Hippocampal formation (tissue), 2 donors: ENCODE measurements at regions not wholly inside any gene's neighbourhood (a gene's known extent, or its start where the extent isn't known, plus 50 kb on each side); places are given as distances from the start of the nearest gene placed in this dataset.

Source experiments
- DNase-seq, 2 donors: peaks; one replicate each; lab custom pipeline; 2025; lab: John Stamatoyannopoulos, UW

- no peak for DNase-seq
Measured at GRCh38 chr9:116039893-116040292, 113.7 kb upstream of the PAPPA start.

DNA sequence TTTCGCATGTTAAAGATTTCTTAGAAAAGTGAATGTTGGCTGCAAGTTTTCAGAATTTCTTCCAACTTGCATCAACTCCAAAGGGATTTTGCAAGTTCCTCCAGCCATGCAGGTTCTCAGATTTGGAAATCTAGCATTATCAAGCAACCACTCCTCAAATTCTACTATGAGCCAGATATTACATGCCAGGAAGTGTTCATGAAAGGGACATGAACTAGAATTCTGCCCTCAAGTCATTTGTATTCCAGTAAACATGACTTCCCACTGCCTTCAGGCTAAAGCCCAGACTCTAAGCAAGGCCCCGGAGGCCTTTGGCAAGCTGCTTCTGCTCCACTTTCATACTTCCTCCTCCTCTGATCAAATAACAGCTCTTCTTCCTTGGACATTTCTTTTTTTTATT lies 111.3 kb upstream of the PAPPA start:
- no peak for DNase-seq

- DNase-seq, result no peak
Measured at GRCh38 chr9:116045083-116045482, 108.5 kb upstream of the PAPPA start.

DNA sequence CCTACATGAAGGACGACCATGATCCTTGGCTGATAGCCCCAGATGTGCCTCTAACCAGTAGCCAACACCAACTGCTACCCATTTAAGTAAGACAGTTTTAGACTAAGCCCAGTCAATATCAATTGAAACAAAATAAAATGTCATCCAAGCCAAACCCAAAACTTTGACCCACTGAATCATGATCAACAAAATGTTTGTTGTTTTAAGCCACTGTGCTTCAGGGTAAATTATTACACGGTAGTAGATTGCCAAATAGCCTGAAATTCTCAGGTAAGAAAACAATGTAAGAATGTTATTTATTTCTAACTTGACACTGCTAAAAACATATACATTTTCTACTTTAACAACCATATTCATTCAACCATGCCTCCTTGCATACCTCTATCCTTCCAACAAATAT lies 105.5 kb upstream of the PAPPA start:
- no peak for DNase-seq

GRCh38 chr9:116049456-116049855 lies 104.1 kb upstream of the PAPPA start:
- no peak for DNase-seq

DNA sequence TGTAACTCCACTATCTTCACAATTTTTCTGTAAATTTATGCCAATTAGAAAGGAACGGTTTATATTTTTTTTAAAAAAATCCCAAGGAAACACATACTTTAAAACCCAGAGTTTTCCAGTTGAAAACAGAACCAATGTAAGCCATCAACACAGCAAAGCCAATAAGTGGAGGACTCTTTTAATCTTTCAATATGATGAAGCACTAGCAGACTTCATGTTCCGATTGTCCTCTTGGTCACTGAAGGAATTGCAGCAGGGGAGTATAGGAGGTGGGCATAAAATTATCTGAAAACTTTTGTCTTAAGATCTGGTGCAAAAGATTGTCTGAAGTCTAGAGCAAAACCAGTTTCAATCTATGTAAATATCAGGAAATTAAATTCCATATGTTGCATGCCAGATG lies 102.1 kb upstream of the PAPPA start:
- DNase-seq, result no peak

- no peak for DNase-seq
Measured at GRCh38 chr9:116055536-116055935, 98.1 kb upstream of the PAPPA start.

DNA sequence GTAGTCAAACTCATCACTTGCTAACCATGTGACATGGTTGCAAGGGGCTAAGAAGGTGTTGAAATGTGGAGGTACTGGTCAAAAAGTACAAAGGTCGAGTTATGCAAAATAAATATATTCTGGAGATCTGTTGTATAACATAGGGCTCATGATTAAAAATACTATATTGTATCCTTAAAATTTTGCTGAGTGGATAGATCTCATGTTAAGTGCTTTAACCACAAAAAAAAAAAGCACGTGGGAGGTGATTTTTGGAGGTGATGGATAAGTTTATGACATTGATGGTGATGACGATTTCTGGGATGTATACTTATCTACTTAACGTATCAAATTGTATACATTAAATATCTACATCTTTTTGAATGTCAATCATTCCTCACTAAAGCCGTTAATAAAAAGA lies 96.2 kb upstream of the PAPPA start:
- DNase-seq, result no peak

DNA sequence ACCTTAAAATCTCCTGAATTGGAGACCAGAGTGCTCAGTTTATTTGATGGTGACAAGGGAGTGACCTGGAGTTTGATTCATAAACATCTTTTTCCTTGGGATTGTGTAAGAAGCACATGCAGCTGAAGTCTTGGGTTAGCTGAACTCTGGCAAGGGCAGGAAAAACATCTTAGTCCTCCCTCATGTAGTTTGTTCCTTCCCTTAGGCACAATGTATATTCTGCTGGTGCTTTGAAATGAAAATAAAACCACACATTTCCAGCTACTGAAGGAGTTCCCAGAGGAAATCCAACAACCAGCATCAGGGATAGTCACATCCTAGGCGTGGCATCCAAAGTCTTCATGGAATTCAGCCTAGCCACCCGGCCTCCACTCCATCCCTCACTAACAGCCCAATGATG lies 95.2 kb upstream of the PAPPA start:
- DNase-seq, result no peak

DNA sequence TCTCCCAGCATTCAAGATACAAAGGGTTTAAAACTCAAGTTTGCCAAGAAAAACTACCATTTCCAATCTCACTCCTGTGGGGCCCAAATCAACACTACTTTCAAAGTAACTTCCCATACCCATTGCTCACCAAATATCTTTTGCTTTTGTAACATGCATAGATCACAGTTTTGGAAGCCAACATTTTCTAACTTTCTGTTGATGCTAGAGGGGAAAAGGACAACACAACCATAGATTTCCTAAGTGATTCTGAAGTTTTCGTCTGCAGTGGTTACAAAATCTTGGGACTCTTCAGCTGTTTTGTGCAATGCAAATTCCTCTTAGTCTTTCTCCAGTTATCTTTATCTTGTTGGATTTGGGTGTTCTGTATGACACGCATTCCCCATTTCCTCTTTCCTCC lies 94.1 kb upstream of the PAPPA start:
- DNase-seq, result no peak

DNA sequence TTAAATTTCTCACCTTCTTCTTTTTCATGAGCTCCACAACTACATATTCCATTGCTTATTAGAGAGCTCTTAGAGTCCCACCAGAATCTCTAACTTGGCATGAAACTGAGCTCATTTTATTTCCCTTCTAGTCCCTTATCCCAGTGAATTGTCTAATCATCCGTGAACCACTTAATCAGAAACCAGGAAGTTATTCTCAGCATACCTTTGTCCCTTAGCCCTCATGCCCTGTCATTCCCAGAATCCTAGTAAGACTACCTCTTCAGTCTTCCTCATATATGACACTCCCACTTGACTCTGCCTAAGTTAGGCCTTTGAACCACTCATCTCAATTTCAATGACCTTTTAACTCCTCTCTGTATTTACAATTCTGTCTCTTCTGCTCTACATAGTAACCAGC lies 93.0 kb upstream of the PAPPA start:
- DNase-seq, result no peak

- no peak for DNase-seq
Measured at GRCh38 chr9:116061546-116062205, 91.9 kb upstream of the PAPPA start.

DNA sequence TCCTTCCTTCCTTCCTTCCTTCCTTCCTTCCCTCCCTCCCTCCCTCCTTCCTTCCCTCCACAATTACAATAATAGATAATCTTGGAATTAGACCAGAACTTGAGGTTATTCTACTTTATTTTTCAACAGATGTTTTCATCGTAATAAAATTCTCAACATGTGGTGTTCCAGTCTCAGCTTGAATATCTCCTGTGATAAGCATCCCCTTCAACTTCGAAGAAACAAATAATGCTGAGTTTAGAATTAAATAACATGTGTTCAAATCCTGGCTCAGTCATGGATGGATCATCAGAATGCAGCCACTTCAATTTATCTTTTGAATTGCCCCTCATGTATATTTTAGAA lies 91.4 kb upstream of the PAPPA start:
- no peak for DNase-seq

DNA sequence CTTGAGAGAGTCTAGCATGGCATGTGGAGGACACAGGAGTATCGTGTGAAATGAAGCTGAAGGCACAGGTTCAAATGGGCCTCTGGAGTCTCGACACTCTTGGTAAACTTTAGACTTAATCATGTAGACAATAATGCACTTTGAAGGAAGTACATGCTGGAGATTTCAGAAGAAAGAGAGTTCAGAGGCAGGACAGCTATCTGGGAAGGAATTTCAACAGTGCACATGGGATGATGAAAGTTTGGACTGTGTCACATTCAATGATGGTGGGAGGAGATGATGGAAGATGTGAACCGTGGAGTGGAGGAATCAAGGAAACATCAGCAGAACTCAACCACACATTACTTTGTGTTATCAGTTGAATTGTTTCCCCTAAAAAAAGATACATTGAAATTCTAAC lies 88.6 kb upstream of the PAPPA start:
- DNase-seq, result no peak

GRCh38 chr9:116066221-116066620 lies 87.4 kb upstream of the PAPPA start:
- no peak for DNase-seq

- no peak for DNase-seq
Measured at GRCh38 chr9:116067566-116067965, 86.0 kb upstream of the PAPPA start.

GRCh38 chr9:116070256-116070914 lies 83.2 kb upstream of the PAPPA start:
- DNase-seq, result no peak

GRCh38 chr9:116072046-116072445 lies 81.5 kb upstream of the PAPPA start:
- DNase-seq, result no peak

GRCh38 chr9:116073826-116074225 lies 79.8 kb upstream of the PAPPA start:
- no peak for DNase-seq

GRCh38 chr9:116074658-116075057 lies 78.9 kb upstream of the PAPPA start:
- no peak for DNase-seq

DNA sequence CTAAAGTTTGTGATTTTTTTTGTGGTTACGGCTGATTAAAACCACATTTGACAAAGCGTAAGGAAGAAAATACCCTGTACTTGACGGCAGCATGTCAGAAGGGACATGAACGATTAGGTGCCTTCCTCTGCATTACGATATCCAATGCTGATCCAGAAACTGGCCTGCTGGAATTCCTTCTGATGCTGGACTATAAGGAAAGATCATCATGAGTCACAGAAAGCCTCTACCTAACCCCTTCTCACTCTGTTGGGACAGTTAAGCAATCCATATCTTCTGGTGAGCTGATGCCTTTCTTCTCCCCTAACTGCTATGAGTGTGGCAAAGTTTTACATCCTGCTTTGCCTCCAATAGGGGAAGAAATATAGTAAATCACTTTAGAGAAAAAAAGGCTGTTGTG lies 78.4 kb upstream of the PAPPA start:
- DNase-seq, result no peak

GRCh38 chr9:116078640-116079039 lies 75.0 kb upstream of the PAPPA start:
- DNase-seq, result no peak

DNA sequence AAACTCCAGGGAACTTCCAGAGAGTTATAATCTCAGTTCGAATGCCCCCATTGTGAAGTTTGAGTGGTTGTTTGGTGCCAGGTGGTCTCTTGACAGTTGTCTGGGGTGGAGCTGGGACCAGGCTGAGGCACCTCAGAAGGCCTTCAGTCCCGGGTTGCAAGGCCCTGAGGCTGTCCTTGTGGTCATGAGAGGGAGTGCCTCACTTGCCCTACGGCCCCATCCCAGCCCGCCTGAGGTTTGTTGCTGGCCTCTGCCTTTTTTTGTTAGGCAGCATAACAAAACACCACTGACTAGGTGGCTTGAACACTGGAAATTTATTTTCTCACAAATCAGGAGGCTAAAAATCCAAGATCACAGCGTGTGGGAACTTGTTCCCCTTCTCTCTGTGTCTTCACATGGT lies 73.0 kb upstream of the PAPPA start:
- no peak for DNase-seq

- DNase-seq, result no peak
Measured at GRCh38 chr9:116081435-116082115, 72.0 kb upstream of the PAPPA start.
